GM18907 (cell line): ENCODE measurements at regions not wholly inside any gene's neighbourhood (a gene's known extent, or its start where the extent isn't known, plus 50 kb on each side); places are given as distances from the start of the nearest gene placed in this dataset.
"Not testable (repeated sequence)": the region's sequence is repeated elsewhere in the genome, so short reads cannot be mapped to it uniquely, and the experiment has no call there.

Source experiments
- ATAC-seq: cut with Tn5 transposase; IDR thresholded peaks from one replicate; pipeline ENCODE4 v1.9.1; 2021; ENCODE audit warnings: mild to moderate bottlenecking, moderate library complexity; ENCODE audit not compliant: unreplicated experiment

DNA sequence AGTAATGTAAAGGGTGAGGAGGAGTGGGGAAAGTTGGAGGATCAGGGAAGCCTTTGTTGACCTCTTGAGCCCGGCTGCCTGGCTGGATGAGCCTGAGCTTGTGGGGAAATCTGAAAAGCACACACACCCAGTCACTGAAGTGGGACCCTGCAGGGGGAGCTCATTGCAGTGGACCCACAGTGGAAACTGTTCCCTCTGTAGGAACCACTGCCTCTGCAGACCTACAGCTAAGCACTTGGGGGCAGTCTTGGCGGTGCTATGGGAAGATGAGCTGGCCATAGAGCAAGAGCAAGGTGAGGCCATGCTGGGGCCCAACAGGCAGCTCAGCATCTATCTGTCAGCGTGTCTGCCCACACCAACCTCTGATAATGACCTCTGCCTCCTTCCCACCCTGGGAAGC, 294.8 kb downstream of the TSHZ3 start:
- ATAC-seq: no peak

DNA sequence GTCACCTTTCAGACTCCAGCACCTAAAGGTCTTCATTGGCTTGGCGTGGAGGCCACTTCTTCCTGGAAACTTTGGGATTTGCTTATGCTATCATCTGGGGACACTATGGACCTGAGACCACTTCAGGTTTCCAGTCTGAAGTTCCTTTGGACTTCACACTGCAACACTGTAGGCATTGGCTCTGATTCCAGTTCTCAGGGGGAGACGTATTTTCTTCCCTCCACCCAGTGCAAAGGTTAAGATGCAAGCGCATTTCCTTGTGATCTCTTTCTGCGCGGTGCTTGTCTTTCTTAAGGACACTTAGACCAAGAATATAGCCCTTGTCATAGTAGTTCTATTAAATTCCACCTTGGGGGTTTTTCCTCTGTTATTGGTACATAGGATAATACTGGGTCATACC, 299.8 kb downstream of the TSHZ3 start:
- no peak for ATAC-seq

DNA sequence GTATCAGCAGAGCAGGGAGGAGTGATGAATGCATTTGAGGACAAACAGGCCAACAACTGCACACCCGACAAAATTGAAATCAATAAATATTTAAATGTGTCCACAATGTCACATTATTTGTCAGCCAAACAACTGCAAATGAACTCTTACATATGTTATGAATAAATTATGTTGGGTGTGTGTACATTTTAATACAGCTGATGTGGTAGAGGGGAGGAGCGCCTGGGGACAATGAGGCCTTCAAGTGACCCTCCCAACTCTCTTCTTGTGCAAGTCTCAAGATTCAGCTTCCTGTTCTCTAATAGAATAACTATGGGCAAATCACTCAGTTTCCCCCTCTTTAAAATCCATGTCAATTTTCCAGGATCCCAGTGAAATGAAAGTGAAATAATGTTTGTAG, 303.2 kb downstream of the TSHZ3 start:
- ATAC-seq: no peak

DNA sequence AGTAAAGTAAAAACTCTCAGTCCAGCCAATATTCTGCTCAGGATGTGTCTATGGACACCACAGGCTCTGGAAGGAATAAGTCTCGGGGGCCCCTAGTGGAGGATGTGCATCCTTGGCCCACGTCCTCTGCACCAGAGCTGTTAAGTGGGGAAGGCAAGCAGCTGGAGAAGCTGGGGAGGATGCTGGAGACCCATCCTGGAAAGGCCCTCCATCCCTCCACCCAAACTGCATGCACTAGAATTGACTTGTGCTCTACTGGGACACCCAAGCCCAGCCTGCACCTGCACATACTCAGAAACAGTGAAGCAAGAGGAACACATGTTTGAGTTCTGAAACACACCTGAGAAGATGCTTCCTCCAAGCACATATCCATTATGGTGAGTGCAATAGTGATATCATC, 307.8 kb downstream of the TSHZ3 start:
- ATAC-seq: no peak

DNA sequence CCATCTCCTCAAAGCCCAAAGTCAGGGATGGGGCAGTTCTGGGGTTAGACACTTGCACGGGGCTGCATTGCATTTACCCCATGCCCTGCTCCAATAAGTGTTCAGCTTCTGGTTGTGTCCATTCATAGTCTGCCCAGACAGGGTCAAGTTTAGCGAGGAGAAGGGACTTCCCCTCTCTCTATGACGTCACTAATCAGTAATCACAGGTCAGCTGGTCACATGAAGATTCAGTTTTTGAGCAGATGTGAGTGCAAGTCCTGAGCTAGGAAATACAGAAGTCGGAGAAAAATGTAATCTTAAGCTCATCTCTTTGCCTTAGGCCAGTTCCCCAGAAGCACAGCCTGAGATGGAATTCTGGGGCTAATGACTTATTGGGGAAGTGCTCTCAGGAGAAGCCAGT, 310.1 kb downstream of the TSHZ3 start:
- no peak for ATAC-seq

DNA sequence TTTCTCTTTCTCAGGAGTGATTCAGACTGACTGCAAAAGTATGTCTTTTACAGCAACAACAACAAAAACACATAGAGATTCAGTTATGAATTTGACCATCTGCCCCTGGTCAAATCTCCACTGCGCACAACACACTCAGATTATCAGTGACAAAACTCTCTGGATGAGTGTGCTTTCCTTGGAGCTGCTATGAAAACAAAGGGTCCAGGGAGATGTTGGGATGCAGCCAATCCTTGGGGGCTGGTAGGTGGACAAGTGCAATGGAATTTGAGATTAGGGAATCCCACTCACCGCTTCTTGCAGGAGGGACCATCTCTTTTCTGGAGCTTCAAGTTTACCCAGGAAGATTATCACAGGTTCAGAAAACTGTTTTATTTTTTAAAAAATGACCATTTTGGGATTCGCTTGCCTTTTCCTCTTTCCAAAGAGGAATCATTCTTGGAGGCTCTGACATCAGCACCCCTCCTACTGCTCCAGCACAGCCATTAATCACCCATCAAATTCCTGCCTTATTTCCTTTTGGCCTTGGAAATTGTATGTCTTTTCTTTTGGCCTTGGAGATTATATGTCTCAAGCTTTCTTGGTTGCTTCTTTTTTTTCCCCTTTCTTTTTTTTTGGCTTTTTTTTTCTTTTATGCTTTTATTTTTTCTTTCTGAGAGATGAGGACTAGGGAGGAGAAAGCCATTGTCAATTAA, 311.8 kb downstream of the TSHZ3 start:
- no peak for ATAC-seq

DNA sequence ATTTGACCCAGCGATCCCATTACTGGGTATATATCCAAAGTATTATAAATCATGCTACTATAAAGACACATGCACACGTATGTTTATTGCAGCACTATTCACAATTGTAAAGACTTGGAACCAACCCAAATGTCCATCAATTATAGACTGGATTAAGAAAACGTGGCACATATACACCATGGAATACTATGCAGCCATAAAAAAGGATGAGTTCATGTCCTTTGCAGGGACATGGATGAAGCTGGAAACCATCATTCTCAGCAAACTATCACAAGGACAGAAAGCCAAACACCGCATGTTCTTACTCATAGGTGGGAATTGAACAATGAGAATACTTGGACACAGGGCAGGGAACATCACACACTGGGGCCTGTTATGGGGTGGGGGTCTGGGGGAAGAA, 317.8 kb downstream of the TSHZ3 start:
- ATAC-seq: not testable (repeated sequence)

DNA sequence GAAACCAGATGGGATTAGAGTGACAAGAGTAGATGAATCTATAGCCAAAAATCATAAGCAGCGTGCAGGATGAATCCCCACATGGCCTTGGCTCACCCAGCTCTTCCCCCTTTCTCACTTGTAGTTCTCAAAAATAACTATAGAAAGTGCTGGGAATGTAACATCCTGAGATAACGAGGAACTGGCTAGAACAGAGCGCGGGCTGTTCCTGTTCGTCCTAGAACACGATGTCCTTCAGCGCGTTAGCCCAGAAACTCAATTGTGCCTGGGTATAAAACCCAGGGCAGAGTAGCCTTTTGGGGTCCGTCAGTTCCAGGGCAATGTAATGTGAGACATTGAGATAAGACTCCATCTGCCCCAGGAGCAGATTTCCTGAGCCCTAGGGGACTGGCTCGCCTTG, 326.2 kb downstream of the TSHZ3 start:
- no peak for ATAC-seq

DNA sequence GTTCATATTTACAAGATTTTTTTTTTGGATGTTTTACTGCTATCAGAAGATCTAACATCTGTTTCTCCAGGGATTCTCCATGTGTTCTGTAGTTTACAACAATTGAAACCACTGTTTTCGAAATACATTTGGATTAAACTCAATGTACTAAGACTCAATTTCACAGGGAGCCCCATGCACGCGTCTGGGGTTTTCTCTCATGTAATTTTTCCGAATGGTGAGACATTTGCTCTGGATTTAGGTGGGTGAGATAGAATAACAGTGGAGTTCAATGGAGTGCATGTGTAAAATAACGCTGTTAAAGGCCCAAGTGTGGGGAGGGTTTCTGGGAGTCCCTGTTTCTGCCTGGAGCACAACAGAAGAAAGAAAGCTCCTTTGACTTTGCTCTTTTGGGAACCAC, 330.3 kb downstream of the TSHZ3 start:
- ATAC-seq: no peak

DNA sequence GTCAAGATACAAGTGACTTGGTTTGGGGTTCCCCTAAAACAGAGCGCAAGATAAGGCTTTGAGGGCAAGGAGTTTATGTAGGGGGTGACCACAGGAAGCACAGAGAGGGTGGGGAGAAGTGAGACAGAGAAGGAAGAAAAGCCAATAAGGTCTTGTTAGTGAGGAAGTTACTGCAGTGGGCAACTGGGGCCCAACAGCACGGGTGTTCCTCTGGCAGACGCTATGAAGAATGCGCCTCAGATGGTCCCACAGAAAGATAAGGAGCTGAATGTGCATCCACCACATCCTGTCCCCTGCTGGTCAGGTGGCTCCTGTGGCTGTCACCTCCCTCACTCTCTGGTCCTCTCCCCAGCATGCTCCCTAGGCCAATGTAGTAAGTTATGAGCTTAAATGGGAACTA, 333.5 kb downstream of the TSHZ3 start:
- no peak for ATAC-seq

DNA sequence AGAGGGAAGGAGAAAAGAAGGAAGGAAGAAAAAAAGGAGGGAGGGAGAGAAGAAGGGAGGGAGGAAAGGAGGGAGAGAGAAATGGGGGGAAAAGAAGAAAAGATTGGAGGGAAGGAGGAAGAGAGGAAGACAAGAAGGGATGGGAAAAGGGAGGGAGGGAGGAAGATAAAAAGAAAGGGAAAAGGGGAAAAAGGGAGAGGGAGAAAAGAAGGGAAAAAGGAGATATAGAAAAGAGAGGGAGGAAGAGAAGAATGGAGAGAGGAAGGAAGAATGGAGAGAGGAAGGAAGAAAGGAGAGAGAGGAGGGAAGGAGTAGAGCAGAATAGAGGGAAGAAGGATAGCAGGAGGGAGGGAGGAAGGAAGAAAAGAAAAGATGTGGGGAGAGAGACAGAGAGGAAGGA, 334.6 kb downstream of the TSHZ3 start:
- ATAC-seq: no peak

DNA sequence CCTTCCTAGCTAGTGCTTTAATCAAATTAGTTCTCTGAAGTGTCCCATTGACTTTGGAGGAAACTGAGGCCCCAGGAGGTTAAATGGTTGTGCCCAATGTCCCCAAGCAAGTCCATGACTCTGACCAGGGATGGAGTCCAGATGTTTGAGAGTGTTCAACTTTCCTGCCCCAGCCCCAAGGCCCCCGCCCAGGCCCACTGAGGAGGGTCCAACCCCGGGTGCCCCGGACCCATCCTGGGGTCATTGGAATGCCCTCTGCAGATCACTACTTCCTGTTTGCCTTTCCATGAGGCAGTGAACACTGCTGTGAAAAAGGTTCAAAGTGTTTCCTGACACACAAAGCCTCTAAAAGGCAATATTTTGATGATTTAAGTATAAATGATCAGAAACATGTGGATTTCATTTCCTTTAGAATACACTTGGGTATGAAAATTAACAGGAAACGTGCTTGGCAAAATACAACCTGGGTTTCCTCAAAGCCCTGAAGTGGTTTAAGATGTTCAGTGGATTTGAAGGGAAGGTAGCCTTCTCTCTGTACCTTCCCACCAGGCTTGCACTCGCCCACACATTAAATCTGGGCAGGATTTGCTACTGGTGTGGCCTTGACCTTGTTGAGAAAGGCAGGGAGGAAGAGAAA, 335.7 kb downstream of the TSHZ3 start:
- no peak for ATAC-seq

DNA sequence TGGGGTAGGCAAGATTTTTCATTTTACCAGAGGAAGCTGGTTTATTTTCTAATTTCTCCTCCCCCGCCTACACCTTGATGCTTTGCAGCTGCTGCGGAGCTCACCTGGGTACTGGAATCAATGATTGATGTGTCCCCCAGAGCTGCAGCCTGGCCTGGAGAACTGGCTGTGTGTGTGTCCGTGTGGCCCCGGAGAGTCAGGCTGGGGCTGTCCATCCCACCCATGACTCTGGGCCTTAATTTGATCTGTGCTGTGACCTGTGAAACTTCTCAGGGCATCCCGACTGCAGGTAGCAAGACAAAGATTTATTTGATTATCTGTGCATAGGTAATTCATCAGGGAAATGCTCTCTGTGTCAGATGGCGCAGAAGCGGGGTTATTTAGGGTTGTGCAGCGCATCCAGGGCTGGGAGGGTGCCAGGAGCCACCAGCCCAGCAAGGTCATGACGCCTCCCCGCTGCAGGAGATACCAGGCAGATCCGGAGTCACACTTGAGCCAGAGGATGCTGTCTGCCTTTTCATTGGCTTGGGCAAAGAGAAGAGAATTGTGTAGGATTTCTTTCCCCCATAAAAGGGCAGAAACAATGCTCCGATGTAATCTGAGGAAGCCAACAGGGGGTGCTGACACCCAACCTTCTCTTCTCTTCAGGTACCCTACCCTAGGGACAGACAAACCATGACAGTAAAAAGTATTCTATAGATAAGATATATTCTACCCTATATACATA, 346.6 kb downstream of the TSHZ3 start:
- no peak for ATAC-seq

DNA sequence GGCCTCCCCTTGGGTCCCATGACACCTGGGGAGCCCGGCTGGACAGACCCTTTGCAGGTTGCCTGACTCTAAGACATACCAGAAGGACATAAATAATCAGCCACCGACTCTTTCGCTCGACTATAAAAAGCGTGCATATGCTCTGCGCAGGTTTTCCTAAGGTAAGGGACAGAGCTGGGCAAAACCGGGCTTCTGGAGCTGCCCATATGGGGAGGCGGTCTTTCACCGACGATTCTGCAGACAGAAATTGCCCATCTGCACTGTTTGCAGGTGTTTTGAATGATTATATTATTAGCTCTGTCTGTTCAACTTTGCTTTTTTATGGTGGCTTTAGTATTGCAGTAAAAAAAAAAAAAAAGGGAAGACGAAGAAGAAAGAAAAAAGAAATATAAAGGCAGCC, 347.2 kb downstream of the TSHZ3 start:
- ATAC-seq: no peak

DNA sequence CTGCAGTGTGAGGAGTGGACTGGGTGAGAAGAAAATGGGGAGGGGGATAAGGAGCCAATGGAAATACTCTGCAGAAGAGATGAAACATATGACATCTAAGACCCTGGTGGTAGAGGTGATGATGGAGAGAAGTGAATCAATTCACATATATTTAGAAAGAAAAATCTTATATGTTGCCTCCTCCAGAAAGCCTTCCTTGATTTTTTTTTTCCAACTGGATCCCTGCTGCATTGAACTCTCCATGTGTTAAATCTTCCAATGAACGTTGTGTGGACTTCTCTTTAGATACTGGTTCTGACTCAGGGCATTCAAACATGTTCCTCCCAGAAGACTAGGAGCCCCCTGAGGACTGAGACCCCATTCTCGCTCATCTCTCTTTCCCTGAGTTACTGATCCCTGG, 348.3 kb downstream of the TSHZ3 start:
- no peak for ATAC-seq

DNA sequence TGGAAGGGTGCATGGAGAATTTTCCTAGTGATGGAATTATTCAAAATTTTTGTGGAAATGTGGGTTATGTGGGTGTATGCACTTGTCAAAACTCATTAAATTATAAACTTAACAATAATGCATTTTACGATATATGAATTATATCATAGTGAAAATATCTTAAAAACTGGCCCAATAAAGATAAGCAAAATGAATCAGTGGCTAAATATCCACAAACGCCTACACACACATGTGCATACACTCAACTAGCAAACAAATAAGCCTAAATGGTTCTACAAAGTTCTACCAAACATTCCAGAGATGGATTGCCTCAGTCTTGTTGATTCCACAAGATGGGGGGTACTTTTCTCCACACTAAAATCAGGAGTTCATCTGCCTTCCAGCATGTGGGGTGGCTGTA, 349.5 kb downstream of the TSHZ3 start:
- no peak for ATAC-seq

DNA sequence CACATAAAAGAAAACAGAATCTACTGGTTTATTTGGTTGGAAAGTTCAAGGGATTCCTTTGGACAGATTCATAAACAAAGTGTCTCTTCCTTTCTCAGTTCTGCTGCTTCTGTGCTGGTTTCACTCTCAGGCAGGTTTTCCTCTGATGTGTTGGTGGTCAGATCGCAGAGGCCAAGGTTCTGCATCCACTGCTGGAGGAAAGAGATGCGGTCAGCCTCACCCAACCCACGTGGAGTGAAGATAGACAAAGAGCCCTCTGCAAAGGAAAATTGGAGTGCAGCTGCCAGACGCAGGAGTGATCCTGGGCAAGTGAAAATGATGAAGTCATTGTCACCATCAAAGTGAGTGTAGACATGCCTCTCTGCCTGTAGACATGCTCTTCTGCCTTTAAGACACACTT, 352.0 kb downstream of the TSHZ3 start:
- no peak for ATAC-seq

DNA sequence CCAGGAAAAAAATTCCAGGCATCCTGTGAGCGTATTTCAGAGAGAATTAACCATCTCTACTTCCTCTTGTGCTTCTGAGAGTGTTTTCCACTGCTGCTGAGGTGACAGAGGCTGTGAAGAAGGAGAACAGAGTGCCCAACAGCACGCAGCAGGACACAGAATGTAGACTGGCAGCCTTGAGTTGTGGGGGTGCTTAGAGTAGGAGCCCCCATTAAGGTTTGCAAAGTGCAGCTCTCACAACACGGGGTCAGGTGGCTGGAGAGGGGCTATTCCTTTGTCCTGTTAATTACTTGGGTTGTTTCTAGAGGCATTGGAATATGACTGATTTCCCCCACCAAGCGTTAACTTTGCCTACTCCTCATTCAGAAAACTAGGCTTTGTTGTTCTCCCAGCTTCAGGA, 370.6 kb downstream of the TSHZ3 start:
- ATAC-seq: no peak

DNA sequence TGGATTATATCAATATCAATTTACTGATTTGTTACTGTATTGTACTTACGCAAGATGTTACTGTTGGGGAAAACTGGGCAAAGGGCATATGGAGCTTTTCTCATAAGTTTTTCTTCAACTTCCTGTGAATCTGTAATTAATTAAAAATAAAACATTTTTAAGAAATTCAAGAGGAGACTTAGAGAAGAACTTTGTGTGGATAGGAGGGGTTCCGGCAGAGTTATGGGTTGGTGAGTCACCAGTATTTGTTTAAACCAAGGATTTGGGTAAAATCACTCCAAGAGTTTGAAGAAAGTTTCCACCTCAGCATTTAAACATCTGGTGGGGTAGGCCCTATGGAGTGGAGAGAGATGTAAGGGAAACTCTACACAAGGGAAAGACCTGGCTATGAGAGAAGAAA, 379.6 kb downstream of the TSHZ3 start:
- no peak for ATAC-seq

DNA sequence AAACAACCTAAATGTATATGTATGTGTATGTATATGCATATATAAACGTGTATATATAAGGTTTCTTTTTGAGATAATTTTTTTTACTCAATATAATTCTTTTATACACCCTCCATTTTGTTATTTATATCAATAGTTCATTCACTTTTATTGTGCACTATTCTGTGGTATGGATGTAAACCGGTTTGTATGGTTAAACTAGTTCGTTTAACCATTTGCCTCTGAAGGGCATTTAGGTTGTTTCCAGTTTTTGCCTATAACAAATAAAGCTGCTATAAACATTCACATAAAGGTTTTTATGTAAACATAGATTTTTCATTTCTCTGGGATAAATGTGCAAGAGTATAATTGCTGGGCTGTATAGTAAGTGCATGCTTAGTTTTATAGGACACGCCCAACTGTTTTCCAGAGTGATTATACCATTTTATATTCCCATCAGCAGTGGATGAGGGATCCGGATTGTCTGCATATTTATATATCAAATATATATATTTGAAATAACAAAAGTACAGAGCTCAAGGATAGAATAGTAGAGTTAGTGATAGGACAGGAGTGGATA, 380.3 kb downstream of the TSHZ3 start:
- no peak for ATAC-seq

DNA sequence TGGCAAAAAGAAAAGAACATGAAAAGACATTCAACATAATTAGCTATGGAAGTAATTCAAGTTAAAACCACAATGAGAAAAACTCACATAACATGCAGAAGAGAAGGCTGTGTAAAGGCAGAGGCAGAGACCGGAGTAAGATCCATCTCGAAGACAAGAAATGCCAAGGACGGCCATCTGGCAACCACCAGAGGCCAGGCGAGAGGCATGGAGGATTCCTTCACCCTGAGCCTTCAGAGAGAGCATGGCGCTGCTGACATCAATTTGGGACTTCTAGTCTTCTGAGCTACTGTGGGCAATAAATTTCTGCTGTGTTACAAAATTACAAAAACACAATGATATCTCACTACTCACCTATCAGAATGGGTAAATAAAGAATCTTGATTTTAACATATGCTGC, 381.0 kb downstream of the TSHZ3 start:
- ATAC-seq: no peak

DNA sequence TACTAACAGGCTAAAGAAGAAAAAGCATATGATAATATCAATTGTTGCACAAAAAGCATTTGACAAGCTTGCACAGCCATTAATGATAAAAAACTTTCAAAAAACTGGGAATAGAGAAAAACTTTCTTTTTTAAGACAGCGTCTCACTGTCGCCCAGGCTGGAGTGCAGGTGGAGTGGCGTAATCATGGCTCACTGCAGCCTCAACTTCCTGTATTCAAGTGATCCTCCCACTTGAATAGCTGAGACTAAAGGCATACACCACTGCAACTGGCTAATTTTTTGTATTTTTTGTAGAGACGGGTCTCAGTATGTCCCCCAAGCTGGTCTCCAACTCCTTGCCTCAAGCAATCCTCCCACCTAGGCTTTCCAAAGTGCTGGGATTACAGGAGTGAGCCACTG, 382.8 kb downstream of the TSHZ3 start:
- no peak for ATAC-seq
